Brain microvascular endothelial cell (primary cell): ENCODE measurements at regions not wholly inside any gene's neighbourhood (a gene's known extent, or its start where the extent isn't known, plus 50 kb on each side); places are given as distances from the start of the nearest gene placed in this dataset.

Source experiments
- DNase-seq: peaks from one replicate; pipeline ENCODE4 v3.0.0-alpha.2; 2020
- H3K27ac ChIP-seq: fragments of 250-450 bp; sonication (Bioruptor Pico); 2 replicates; pipeline ENCODE4 v1.5.1; 2020; ENCODE audit warnings: mild to moderate bottlenecking, moderate library complexity
- H3K27me3 ChIP-seq: fragments of 250-450 bp; sonication (Bioruptor Pico); replicated peaks from 2 replicates; pipeline ENCODE4 v1.5.1; 2020; ENCODE audit warnings: mild to moderate bottlenecking
- H3K36me3 ChIP-seq: fragments of 250-450 bp; sonication (Bioruptor Pico); replicated peaks from 2 replicates; pipeline ENCODE4 v1.5.1; 2020; ENCODE audit warnings: mild to moderate bottlenecking
- H3K4me3 ChIP-seq: 2 replicates; pipeline ENCODE4 v1.5.1; 2011; ENCODE audit warnings: low read depth, mild to moderate bottlenecking, control low read depth, low read length, moderate library complexity
- CTCF ChIP-seq: IDR thresholded peaks from 2 replicates; pipeline ENCODE4 v1.5.1; 2011; ENCODE audit warnings: low read depth, mild to moderate bottlenecking, moderate library complexity, low read length, control low read depth, inconsistent platforms; ENCODE audit errors: missing control alignments
- in situ Hi-C: cut with HindIII; loops from 2 replicates; pipeline ENCODE4 v1.10.0; 2017; ENCODE audit warnings: low sequenced_read_pairs, low pct_ligation_motif_present

GRCh38 chr10:129275886-129276285, 191.2 kb upstream of the MGMT start:
- in situ Hi-C loops = no loop called here
- no peak for TF ChIP-seq CTCF
- no peak overlapping the region for H3K4me3 ChIP-seq
- no peaks in the 10 kb centered on the region for H3K27me3 ChIP-seq
- DNase-seq = no peak
- no peaks in the 10 kb centered on the region for H3K36me3 ChIP-seq
- H3K27ac ChIP-seq = no peak overlapping the region

- no peak for DNase-seq
- Histone ChIP-seq H3K4me3 (no peak overlapping the region), H3K27ac (no peak overlapping the region), H3K27me3 (no peaks in the 10 kb centered on the region), H3K36me3 (no peaks in the 10 kb centered on the region)
- TF ChIP-seq CTCF = no peak
- in situ Hi-C loops = no loop called here
Observed at GRCh38 chr10:129277084-129277483, 190.0 kb upstream of the MGMT start.

GRCh38 chr10:129277841-129278240, 189.2 kb upstream of the MGMT start:
- in situ Hi-C loops = no loop called here
- Histone ChIP-seq H3K4me3 (no peak overlapping the region), H3K36me3 (no peaks in the 10 kb centered on the region), H3K27me3 (no peaks in the 10 kb centered on the region), H3K27ac (no peak overlapping the region)
- no peak for DNase-seq
- no peak for TF ChIP-seq CTCF

GRCh38 chr10:129278686-129279085, 188.4 kb upstream of the MGMT start:
- H3K27me3 ChIP-seq = no peaks in the 10 kb centered on the region
- H3K4me3 ChIP-seq = no peak overlapping the region
- no peak for DNase-seq
- in situ Hi-C loops = no loop called here
- H3K27ac ChIP-seq = no peak overlapping the region
- H3K36me3 ChIP-seq = no peaks in the 10 kb centered on the region
- no peak for TF ChIP-seq CTCF

GRCh38 chr10:129279446-129280154, 187.4 kb upstream of the MGMT start:
- H3K27me3 ChIP-seq = no peaks in the 10 kb centered on the region
- in situ Hi-C loops = no loop called here
- no peak for DNase-seq
- H3K36me3 ChIP-seq = no peaks in the 10 kb centered on the region
- H3K27ac ChIP-seq = no peak overlapping the region
- no peak for TF ChIP-seq CTCF
- H3K4me3 ChIP-seq = no peak overlapping the region

- in situ Hi-C loops = no loop called here
- TF ChIP-seq CTCF = no peak
Observed at GRCh38 chr10:129280155-129280502, 186.9 kb upstream of the MGMT start.

More at GRCh38 chr10:129280155-129280502, 186.9 kb upstream of the MGMT start:
- no peaks in the 10 kb centered on the region for H3K36me3 ChIP-seq
- no peak for DNase-seq
- H3K27ac ChIP-seq = no peak overlapping the region
- no peaks in the 10 kb centered on the region for H3K27me3 ChIP-seq
- no peak overlapping the region for H3K4me3 ChIP-seq
